ENCODE measurements at regions not wholly inside any gene's neighbourhood (a gene's known extent, or its start where the extent isn't known, plus 50 kb on each side); places are given as distances from the start of the nearest gene placed in this dataset.

DNA sequence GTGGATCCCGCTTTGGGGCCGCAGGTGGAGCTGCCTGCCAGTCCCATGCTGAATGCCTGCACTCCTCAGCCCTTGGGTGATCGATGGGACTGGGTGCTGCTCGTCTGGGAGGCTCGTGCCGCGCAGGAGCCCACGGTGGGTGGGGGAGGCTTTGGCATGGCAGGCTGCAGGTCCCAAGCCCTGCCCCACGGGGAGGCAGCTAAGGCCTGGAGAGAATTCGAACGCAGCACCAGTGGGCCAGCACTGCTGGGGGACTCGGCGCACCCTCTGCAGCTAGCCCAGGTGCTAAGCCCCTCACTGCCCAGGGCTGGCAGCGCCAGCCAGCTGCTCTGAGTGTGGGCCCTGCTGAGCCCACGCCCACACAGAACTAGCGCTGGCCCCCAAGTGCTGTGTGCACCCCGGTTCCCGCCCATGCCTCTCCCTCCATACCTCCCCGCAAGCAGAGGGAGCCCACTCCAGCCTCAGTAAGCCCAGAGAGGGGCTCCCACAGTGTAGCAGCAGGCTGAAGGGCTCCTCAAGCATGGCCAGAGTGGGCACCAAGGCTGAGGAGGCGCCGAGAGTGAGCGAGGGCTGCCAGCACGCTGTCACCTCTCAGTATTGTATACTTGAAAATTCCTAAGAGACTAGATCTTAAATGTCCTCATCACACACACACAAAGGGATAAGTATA, 1654.2 kb upstream of the SLC39A10 start:
- no peak overlapping the region for H3K4me3 ChIP-seq (ENCODE audit: low read depth, low read length)
- no peak for TF ChIP-seq CTCF (IDR thresholded peaks at IDR 0.05; ENCODE audit: borderline replicate concordance, insufficient read depth, low read depth, low read length)

DNA sequence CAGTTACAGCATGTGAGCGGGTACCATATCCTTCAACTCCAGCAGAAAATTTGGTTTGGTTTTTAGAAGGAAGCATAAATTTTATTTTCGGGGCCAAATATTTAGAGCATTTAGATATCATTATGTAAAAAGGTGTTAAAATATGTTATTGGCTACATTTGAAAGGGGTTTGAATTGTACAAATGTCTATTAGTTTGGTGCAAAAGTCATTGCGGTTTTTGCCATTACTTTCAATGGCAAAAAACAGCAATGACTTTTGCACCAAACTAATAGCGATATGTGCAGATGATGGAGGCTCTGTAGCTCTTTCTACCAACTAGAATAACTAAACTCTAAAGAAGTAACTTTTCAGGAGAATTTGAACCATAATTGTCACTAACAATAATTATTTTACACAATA, 1666.2 kb upstream of the SLC39A10 start:
- TF ChIP-seq CTCF (IDR thresholded peaks at IDR 0.05; ENCODE audit: borderline replicate concordance, insufficient read depth, low read depth, low read length), result no peak
- no peak overlapping the region for H3K4me3 ChIP-seq (ENCODE audit: low read depth, low read length)

- TF ChIP-seq CTCF (IDR thresholded peaks at IDR 0.05; ENCODE audit: borderline replicate concordance, insufficient read depth, low read depth, low read length), result no peak
- H3K4me3 ChIP-seq (ENCODE audit: low read depth, low read length), result no peak overlapping the region
Observed at GRCh38 chr2:193989645-193990044, 1667.4 kb upstream of the SLC39A10 start.

DNA sequence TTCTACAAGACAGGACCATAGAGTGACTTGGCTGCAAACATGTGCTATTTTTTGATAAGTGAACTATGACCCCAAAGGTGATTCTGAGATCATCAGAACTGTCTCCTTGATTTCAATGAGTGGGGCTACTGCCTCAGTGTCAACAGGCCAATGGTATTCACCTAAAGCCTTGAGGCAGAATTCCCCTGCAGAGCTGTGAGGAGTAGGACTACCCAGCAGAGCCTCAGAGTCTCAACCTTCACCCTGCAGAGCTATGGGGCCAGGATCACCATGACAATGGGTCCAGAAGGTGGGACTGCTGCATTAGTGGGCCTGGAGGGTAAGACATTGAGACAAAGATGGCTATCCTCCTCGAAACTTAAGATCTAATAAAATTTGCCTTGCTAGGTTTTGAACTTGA, 1668.2 kb upstream of the SLC39A10 start:
- no peak for TF ChIP-seq CTCF (IDR thresholded peaks at IDR 0.05; ENCODE audit: borderline replicate concordance, insufficient read depth, low read depth, low read length)

GRCh38 chr2:193985272-193985671, 1671.8 kb upstream of the SLC39A10 start:
- TF ChIP-seq CTCF (IDR thresholded peaks at IDR 0.05; ENCODE audit: borderline replicate concordance, insufficient read depth, low read depth, low read length), result no peak
- no peak overlapping the region for H3K4me3 ChIP-seq (ENCODE audit: low read depth, low read length)

More for the DNA sequence above, 1668.2 kb upstream of the SLC39A10 start:
- no peak overlapping the region for H3K4me3 ChIP-seq (ENCODE audit: low read depth, low read length)

GRCh38 chr2:193980599-193980998, 1676.4 kb upstream of the SLC39A10 start:
- H3K4me3 ChIP-seq (ENCODE audit: low read depth, low read length), result no peak overlapping the region
- no peak for TF ChIP-seq CTCF (IDR thresholded peaks at IDR 0.05; ENCODE audit: borderline replicate concordance, insufficient read depth, low read depth, low read length)

DNA sequence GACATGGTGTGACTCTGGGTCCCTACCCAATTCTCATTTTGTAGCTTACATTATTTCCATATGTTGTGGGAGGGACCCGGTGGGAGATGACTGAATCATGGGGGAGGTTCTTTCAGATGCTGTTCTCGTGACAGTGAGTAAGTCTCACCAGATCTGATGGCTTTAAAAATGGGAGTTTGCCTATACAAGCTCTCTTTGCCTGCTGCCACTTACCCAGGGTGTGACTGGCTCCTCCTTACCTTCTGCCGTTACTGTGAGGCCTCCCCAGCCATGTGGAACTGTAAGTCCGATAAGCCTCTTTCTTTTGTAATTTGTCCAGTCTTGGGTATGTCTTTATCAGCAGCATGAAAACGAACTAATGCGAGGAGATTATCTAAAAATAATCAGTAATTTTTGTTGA, 1683.2 kb upstream of the SLC39A10 start:
- H3K4me3 ChIP-seq (ENCODE audit: low read depth, low read length), result no peak overlapping the region
- no peak for TF ChIP-seq CTCF (IDR thresholded peaks at IDR 0.05; ENCODE audit: borderline replicate concordance, insufficient read depth, low read depth, low read length)
